Right atrium auricular region (tissue), 2 donors: ENCODE measurements at regions not wholly inside any gene's neighbourhood (a gene's known extent, or its start where the extent isn't known, plus 50 kb on each side); places are given as distances from the start of the nearest gene placed in this dataset.

Experiments used
- DNase-seq: peaks from one replicate; pipeline ENCODE4 v3.0.0-alpha.2; 2019; ENCODE audit warnings: low spot score
- H3K27ac ChIP-seq, 2 donors: fragments of 200-600 bp; sonication (generic); 1 replicate in 1 of 2; 2 replicates in 1 of 2; pipeline ENCODE4 v1.5.1; 2016 to 2019
- H3K27me3 ChIP-seq, 2 donors: fragments of 200-600 bp; sonication (generic); one replicate each; pipeline versions ENCODE4 v1.5.1 to v1.6.0; 2017 to 2019
- H3K36me3 ChIP-seq: fragments of 200-600 bp; sonication (generic); one replicate; pipeline ENCODE4 v1.5.1; 2016
- H3K4me1 ChIP-seq, 2 donors: fragments of 200-600 bp; sonication (generic); one replicate each; pipeline versions ENCODE4 v1.5.1 to v1.6.0; 2017 to 2019
- H3K4me3 ChIP-seq, 2 donors: fragments of 200-600 bp; sonication (generic); 1 replicate in 1 of 2; 2 replicates in 1 of 2; pipeline ENCODE4 v1.5.1; 2017 to 2019; ENCODE audit warnings: mild to moderate bottlenecking in 1 of 2, moderate library complexity in 1 of 2
- H3K9me3 ChIP-seq, 2 donors: fragments of 200-600 bp; sonication (generic); one replicate each; pipeline ENCODE4 v1.5.1; 2019
- TF ChIP-seq, protein P1 (sequence below), 2 donors: fragments of 200-600 bp; sonication (generic); IDR thresholded peaks; one replicate each; pipeline ENCODE4 v1.5.1; 2019; ENCODE audit warnings: antibody characterized with exemption in 2 of 2

DNA sequence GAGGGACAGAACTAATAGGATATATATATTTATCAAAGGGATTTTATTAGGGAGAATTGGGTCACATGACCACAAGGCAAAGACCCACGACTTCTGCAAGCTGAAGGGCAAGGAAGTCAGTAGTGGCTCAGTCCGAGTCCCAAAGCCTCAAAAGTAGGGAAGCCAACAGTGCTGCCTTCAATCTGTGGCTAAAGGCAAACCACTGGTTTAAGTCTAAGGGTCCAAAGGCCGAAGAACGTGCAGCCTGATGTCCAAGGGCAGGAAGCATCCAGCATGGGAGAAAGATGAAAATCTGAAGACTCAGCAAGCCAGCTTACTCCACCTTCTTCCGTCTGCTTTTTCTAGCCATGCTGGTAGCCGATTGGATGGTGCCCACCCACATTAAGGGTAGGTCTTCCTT, 157.9 kb upstream of the CRY1 start:
- Histone ChIP-seq H3K4me1 (no peaks in the 10 kb centered on the region), H3K9me3 (no peaks in the 10 kb centered on the region), H3K4me3 (no peak overlapping the region), H3K27ac (no peak overlapping the region), H3K36me3 (no peaks in the 10 kb centered on the region), H3K27me3 (no peaks in the 10 kb centered on the region)
- TF ChIP-seq, protein P1, sequence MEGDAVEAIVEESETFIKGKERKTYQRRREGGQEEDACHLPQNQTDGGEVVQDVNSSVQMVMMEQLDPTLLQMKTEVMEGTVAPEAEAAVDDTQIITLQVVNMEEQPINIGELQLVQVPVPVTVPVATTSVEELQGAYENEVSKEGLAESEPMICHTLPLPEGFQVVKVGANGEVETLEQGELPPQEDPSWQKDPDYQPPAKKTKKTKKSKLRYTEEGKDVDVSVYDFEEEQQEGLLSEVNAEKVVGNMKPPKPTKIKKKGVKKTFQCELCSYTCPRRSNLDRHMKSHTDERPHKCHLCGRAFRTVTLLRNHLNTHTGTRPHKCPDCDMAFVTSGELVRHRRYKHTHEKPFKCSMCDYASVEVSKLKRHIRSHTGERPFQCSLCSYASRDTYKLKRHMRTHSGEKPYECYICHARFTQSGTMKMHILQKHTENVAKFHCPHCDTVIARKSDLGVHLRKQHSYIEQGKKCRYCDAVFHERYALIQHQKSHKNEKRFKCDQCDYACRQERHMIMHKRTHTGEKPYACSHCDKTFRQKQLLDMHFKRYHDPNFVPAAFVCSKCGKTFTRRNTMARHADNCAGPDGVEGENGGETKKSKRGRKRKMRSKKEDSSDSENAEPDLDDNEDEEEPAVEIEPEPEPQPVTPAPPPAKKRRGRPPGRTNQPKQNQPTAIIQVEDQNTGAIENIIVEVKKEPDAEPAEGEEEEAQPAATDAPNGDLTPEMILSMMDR (IDR thresholded peaks at IDR 0.05), result no peak
- DNase-seq, result no peak

DNA sequence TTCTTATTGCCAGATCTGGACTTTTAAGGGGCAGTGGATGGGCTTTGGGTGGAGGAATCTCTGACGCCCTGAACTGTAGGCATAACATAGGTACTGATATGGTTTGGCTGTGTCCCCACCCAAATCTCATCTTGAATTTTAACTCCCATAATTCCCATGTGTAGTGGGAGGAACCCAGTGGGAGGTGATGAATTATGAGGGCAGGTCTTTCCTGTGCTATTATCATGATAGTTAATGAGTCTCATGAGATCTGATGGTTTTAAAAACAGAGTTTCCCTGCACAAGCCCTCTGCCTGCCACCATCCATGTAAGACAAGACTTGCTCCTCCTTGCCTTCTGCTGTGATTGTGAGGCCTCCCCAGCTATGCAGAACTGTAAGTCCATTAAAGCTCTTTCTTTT, 160.0 kb upstream of the CRY1 start:
- DNase-seq, result no peak
- Histone ChIP-seq H3K4me3 (no peak overlapping the region), H3K27ac (no peak overlapping the region), H3K27me3 (no peaks in the 10 kb centered on the region), H3K9me3 (no peaks in the 10 kb centered on the region), H3K4me1 (no peaks in the 10 kb centered on the region), H3K36me3 (no peaks in the 10 kb centered on the region)
- TF ChIP-seq, protein P1 (IDR thresholded peaks at IDR 0.05), result no peak

DNA sequence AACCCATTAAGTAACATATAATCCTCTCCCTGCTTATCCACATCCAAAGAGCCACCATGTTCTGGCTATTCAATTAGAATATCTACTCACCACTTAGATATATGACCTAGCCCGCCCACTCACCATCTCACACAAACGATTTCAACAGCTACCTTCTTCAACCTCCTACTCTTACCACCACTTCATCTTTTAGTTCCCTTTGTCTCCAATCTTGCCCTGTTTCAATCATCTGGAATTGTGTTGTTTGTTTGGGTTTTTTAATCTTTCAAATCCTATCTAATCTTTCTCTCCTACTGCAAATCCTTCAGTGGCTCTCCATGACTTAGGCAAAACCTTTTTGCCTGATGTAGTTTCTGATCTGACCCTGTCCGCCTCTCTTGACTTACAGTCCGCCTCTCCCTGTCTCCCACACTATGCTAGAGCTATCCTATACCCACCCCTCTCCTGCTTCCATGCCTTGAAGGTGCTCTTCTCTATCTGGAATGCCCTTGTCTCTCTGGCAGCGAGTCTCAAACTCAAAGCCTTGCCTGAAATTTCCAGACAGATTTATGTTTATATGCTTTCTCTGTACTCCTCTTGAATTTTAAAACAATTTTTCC, 161.0 kb upstream of the CRY1 start:
- Histone ChIP-seq H3K36me3 (no peaks in the 10 kb centered on the region), H3K4me3 (no peak overlapping the region), H3K27ac (no peak overlapping the region), H3K9me3 (no peaks in the 10 kb centered on the region), H3K27me3 (no peaks in the 10 kb centered on the region), H3K4me1 (no peaks in the 10 kb centered on the region)
- TF ChIP-seq, protein P1 (IDR thresholded peaks at IDR 0.05), result no peak
- no peak for DNase-seq

DNA sequence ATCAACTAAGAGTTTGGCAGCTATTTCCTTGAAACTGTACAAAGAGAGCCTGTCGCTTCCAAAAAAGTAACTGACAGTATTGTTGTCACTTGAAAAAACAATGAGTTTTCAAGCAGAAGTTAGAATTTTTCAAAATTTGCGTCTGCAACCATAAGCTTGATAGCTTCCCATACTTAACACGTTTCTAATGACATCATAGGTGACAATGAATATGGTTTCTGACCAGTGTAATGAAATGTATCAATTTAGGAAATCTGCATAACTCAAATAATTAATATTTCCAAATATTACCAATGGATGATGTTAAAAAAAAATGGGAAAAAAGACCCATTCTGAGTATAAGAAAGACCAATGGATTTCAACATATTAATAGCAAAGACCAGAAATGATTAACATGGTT, 165.4 kb upstream of the CRY1 start:
- TF ChIP-seq, protein P1 (IDR thresholded peaks at IDR 0.05), result no peak
- Histone ChIP-seq H3K4me3 (no peak overlapping the region), H3K4me1 (no peaks in the 10 kb centered on the region), H3K9me3 (peaks cover 5 to 7% of the 10 kb centered on the region in 2 donors), H3K27ac (no peak overlapping the region), H3K27me3 (no peaks in the 10 kb centered on the region), H3K36me3 (no peaks in the 10 kb centered on the region)
- no peak for DNase-seq

DNA sequence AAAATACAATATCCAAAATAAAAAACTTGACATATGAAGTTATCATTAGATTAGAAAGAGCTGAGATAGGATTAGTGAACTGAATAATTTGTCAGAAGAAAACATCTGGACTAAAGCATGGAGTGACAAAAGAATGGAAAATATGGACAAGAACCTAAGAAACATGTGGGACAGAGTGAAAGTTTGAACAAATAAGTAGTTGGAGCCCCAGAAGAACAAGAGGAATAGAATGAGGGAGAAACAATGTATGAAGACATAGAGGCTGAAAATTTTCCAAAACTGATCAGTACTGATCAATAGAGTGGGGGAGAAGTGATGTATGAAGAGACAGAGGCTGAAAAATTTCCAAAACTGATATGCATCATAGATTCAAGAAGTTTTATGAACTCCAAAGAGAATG, 170.6 kb upstream of the CRY1 start:
- TF ChIP-seq, protein P1 (IDR thresholded peaks at IDR 0.05), result no peak
- H3K4me3 ChIP-seq, result no peak overlapping the region
- no peaks in the 10 kb centered on the region for H3K27me3 ChIP-seq
- H3K36me3 ChIP-seq, result no peaks in the 10 kb centered on the region
- H3K27ac ChIP-seq, result no peak overlapping the region
- no peaks in the 10 kb centered on the region for H3K4me1 ChIP-seq
- H3K9me3 ChIP-seq, result peaks cover 5 to 11% of the 10 kb centered on the region in 2 donors
- DNase-seq, result no peak

DNA sequence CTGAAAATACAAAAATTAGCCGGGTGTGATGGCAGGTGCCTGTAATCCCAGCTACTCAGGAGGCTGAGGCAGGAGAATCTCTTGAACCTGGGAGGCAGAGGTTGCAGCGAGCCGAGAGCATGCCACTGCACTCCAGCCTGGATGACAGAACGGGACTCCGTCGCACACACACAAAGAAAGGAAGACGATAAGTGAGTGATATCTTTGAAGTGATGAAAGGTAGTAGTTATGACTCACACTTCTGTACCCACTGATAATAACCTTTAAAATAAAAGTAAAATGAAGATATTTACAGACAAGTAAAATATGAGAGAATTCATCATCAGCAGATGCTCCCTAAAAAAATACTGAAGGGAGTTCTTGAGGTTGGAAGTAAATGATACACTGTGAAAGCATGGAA, 171.3 kb upstream of the CRY1 start:
- Histone ChIP-seq H3K9me3 (peaks cover 5 to 11% of the 10 kb centered on the region in 2 donors), H3K27ac (no peak overlapping the region), H3K36me3 (no peaks in the 10 kb centered on the region), H3K4me3 (no peak overlapping the region), H3K4me1 (no peaks in the 10 kb centered on the region), H3K27me3 (no peaks in the 10 kb centered on the region)
- DNase-seq, result no peak
- TF ChIP-seq, protein P1 (IDR thresholded peaks at IDR 0.05), result no peak
